GM18519 (cell line): ENCODE measurements at regions not wholly inside any gene's neighbourhood (a gene's known extent, or its start where the extent isn't known, plus 50 kb on each side); places are given as distances from the start of the nearest gene placed in this dataset.

Source experiments
- ATAC-seq: cut with Tn5 transposase; IDR thresholded peaks from one replicate; pipeline ENCODE4 v1.9.1; 2021; ENCODE audit warnings: mild to moderate bottlenecking, moderate library complexity; ENCODE audit not compliant: unreplicated experiment, low FRiP score

GRCh38 chr2:129747500-129748125 is 231.9 kb upstream of the RAB6C start:
- ATAC-seq = no peak

- ATAC-seq = no peak
Observed at GRCh38 chr2:129748250-129748649, 231.2 kb upstream of the RAB6C start.

- no peak for ATAC-seq
Observed at GRCh38 chr2:129748653-129749052, 230.8 kb upstream of the RAB6C start.

- ATAC-seq = no peak
Observed at GRCh38 chr2:129751409-129751808, 228.1 kb upstream of the RAB6C start.

- ATAC-seq = no peak
Observed at GRCh38 chr2:129752176-129752575, 227.3 kb upstream of the RAB6C start.

GRCh38 chr2:129752686-129753085 is 226.8 kb upstream of the RAB6C start:
- ATAC-seq = no peak

GRCh38 chr2:129753261-129753660 is 226.2 kb upstream of the RAB6C start:
- ATAC-seq = no peak

GRCh38 chr2:129754421-129754820 is 225.0 kb upstream of the RAB6C start:
- no peak for ATAC-seq

- ATAC-seq = no peak
Observed at GRCh38 chr2:129754831-129755230, 224.6 kb upstream of the RAB6C start.

GRCh38 chr2:129755786-129756185 is 223.7 kb upstream of the RAB6C start:
- ATAC-seq = no peak

GRCh38 chr2:129756276-129756675 is 223.2 kb upstream of the RAB6C start:
- ATAC-seq = no peak

- ATAC-seq = no peak
Observed at GRCh38 chr2:129757366-129757914, 222.0 kb upstream of the RAB6C start.

GRCh38 chr2:129757915-129758783 is 221.3 kb upstream of the RAB6C start:
- ATAC-seq = no peak

GRCh38 chr2:129758784-129759471 is 220.5 kb upstream of the RAB6C start:
- no peak for ATAC-seq

- no peak for ATAC-seq
Observed at GRCh38 chr2:129759472-129760010, 219.9 kb upstream of the RAB6C start.

GRCh38 chr2:129760669-129761068 is 218.8 kb upstream of the RAB6C start:
- ATAC-seq = no peak

GRCh38 chr2:129761569-129762021 is 217.9 kb upstream of the RAB6C start:
- ATAC-seq = no peak

GRCh38 chr2:129762386-129763189 is 216.9 kb upstream of the RAB6C start:
- ATAC-seq = no peak

GRCh38 chr2:129763190-129763846 is 216.1 kb upstream of the RAB6C start:
- no peak for ATAC-seq
